ENCODE measurements at regions not wholly inside any gene's neighbourhood (a gene's known extent, or its start where the extent isn't known, plus 50 kb on each side); places are given as distances from the start of the nearest gene placed in this dataset.

GRCh38 chr18:64791236-64791635, 642.3 kb upstream of the LINC00305 start:
- TF ChIP-seq POLR2A (IDR thresholded peaks at IDR 0.05) (no peak), CTCF (IDR thresholded peaks at IDR 0.05) (no peak)
